Aorta (tissue), 5 donors: ENCODE measurements at regions not wholly inside any gene's neighbourhood (a gene's known extent, or its start where the extent isn't known, plus 50 kb on each side); places are given as distances from the start of the nearest gene placed in this dataset.
A peak's percentile ranks its signal among the peaks of the same experiment; 100 is the strongest.
"Not testable (repeated sequence)": the region's sequence is repeated elsewhere in the genome, so short reads cannot be mapped to it uniquely, and the experiment has no call there.

Experiments
- ATAC-seq: fragments of 200-7000 bp; cut with Tn5 transposase; one replicate; pipeline ENCODE4 v1.9.1; 2022; ENCODE audit warnings: moderate library complexity; ENCODE audit not compliant: low FRiP score
- DNase-seq, 2 donors: peaks; one replicate each; pipeline ENCODE4 v3.0.0-alpha.2; 2020
- H3K27ac ChIP-seq, 2 donors: one replicate each; pipeline ENCODE4 v1.5.1; 2013; ENCODE audit warnings: low read length in 2 of 2, mild to moderate bottlenecking in 2 of 2, moderate library complexity in 2 of 2, control low read depth in 1 of 2, inconsistent platforms in 1 of 2, low read depth in 1 of 2
- H3K27me3 ChIP-seq, 2 donors: one replicate each; pipeline ENCODE4 v1.6.1; 2013; ENCODE audit warnings: control low read depth in 1 of 2, low read length in 1 of 2, mild to moderate bottlenecking in 1 of 2, moderate library complexity in 1 of 2; ENCODE audit not compliant: insufficient read depth in 2 of 2, control insufficient read depth in 1 of 2
- H3K36me3 ChIP-seq, 2 donors: one replicate each; pipeline ENCODE4 v1.6.1; 2013; ENCODE audit warnings: control low read depth in 1 of 2, low read length in 1 of 2, mild to moderate bottlenecking in 1 of 2; ENCODE audit not compliant: insufficient read depth in 2 of 2, control insufficient read depth in 1 of 2
- H3K4me1 ChIP-seq, 2 donors: one replicate each; pipeline ENCODE4 v1.6.1; 2013; ENCODE audit warnings: low read length in 2 of 2, control low read depth in 1 of 2, mild to moderate bottlenecking in 1 of 2, moderate library complexity in 1 of 2; ENCODE audit not compliant: insufficient read depth in 2 of 2, control insufficient read depth in 1 of 2
- H3K4me3 ChIP-seq, 2 donors: one replicate each; pipeline ENCODE4 v1.5.1; 2013; ENCODE audit warnings: low read length in 2 of 2, control low read depth in 1 of 2, mild to moderate bottlenecking in 1 of 2
- H3K9me3 ChIP-seq: one replicate; pipeline ENCODE4 v1.6.1; 2013; ENCODE audit warnings: mild to moderate bottlenecking, low read length; ENCODE audit not compliant: control insufficient read depth
- WGBS, 2 donors: extraction: QIAGEN DNeasy Blood & Tissue Kit; methylation state at CpG; one replicate each; pipeline ENCODE4 v1.1.7; 2013; 5-methylcytosine and 5-hydroxymethylcytosine counted together
- intact Hi-C, 2 donors: fragments of 100-400 bp; cut with DNase I; formaldehyde crosslinking; loops; one replicate each; pipeline versions ENCODE4 v1.14.2 to v1.15.0; 2022
- donor health status: healthy with polysubstance abuse.
- donor health status: Bipolar disorder and iron deficiency.
- donor health status: DM: no; HTN: no; CAD: no.
- donor health status: DM: no; HTN: no; CAD: no.
- donor health status: DM: yes; HTN: yes; CAD: no.

GRCh38 chr18:8989017-8989416 is 113.5 kb upstream of the NDUFV2 start:
- Histone ChIP-seq H3K36me3 (no peaks in the 10 kb centered on the region), H3K4me1 (peaks cover 0 to 2% of the 10 kb centered on the region in 2 donors), H3K27me3 (no peaks in the 10 kb centered on the region), H3K27ac (no peak overlapping the region), H3K4me3 (no peak overlapping the region), H3K9me3 (no peaks in the 10 kb centered on the region)
- intact Hi-C loops: loop anchor here in 1 of 2 donors (2.0 kb wide), 2 partner anchors 292 to 334 kb away; no protein-coding TSS in a partner anchor
- ATAC-seq (no peak), DNase-seq (no peak)
- WGBS, 2 donors: 80 to 92% methylated on average over 5 of the region's 5 CpGs

- Histone ChIP-seq H3K27me3 (no peaks in the 10 kb centered on the region), H3K4me3 (no peak overlapping the region), H3K4me1 (peaks cover 0 to 2% of the 10 kb centered on the region in 2 donors), H3K9me3 (no peaks in the 10 kb centered on the region), H3K36me3 (no peaks in the 10 kb centered on the region), H3K27ac (no peak overlapping the region)
- ATAC-seq: no peak
- intact Hi-C loops: loop anchor here in 1 of 2 donors (2.0 kb wide), 2 partner anchors 293 to 335 kb away; no protein-coding TSS in a partner anchor
- DNase-seq: no peak
- WGBS, 2 donors: 91 to 92% methylated on average over 10 of the region's 10 CpGs
Measured at GRCh38 chr18:8989855-8990254, 112.6 kb upstream of the NDUFV2 start.

GRCh38 chr18:8990276-8991031 is 112.0 kb upstream of the NDUFV2 start:
- Histone ChIP-seq H3K4me3 (no peak overlapping the region), H3K4me1 (peaks cover 0 to 2% of the 10 kb centered on the region in 2 donors), H3K27ac (no peak overlapping the region), H3K9me3 (no peaks in the 10 kb centered on the region), H3K36me3 (no peaks in the 10 kb centered on the region), H3K27me3 (no peaks in the 10 kb centered on the region)
- WGBS, 2 donors: 56 to 60% methylated on average over 27 of the region's 27 CpGs
- DNase-seq (no peak), ATAC-seq (peak; percentile 49)
- intact Hi-C loops: no loop called here

- Histone ChIP-seq H3K27me3 (no peaks in the 10 kb centered on the region), H3K9me3 (no peaks in the 10 kb centered on the region), H3K4me3 (no peak overlapping the region), H3K36me3 (no peaks in the 10 kb centered on the region), H3K27ac (no peak overlapping the region), H3K4me1 (peaks cover 0 to 2% of the 10 kb centered on the region in 2 donors)
- no peak for ATAC-seq
- intact Hi-C loops: no loop called here
- WGBS, 2 donors: 4 to 18% methylated on average over 2 of the region's 2 CpGs
- DNase-seq: no peak
Measured at GRCh38 chr18:8991155-8991554, 111.3 kb upstream of the NDUFV2 start.

GRCh38 chr18:8992500-8992899 is 110.0 kb upstream of the NDUFV2 start:
- intact Hi-C loops, H3K4me3 ChIP-seq, H3K36me3 ChIP-seq, H3K4me1 ChIP-seq, ATAC-seq, H3K27me3 ChIP-seq, DNase-seq, H3K9me3 ChIP-seq, H3K27ac ChIP-seq: not testable (repeated sequence)
- WGBS, 2 donors: 96% methylated on average over 4 of the region's 4 CpGs

GRCh38 chr18:8994603-8995002 is 107.9 kb upstream of the NDUFV2 start:
- intact Hi-C loops: no loop called here
- ATAC-seq (no peak), DNase-seq (no peak)

GRCh38 chr18:8995096-8995495 is 107.4 kb upstream of the NDUFV2 start:
- DNase-seq (no peak), ATAC-seq (no peak)
- WGBS, 2 donors: 57 to 77% methylated on average over 3 of the region's 3 CpGs
- Histone ChIP-seq H3K27ac (no peak overlapping the region), H3K4me3 (no peak overlapping the region), H3K9me3 (no peaks in the 10 kb centered on the region), H3K36me3 (no peaks in the 10 kb centered on the region), H3K4me1 (peaks cover 0 to 1% of the 10 kb centered on the region in 2 donors), H3K27me3 (no peaks in the 10 kb centered on the region)
- intact Hi-C loops: no loop called here

More at GRCh38 chr18:8994603-8995002, 107.9 kb upstream of the NDUFV2 start:
- Histone ChIP-seq H3K4me1 (peaks cover 0 to 1% of the 10 kb centered on the region in 2 donors), H3K4me3 (no peak overlapping the region), H3K27ac (no peak overlapping the region), H3K27me3 (no peaks in the 10 kb centered on the region), H3K36me3 (no peaks in the 10 kb centered on the region), H3K9me3 (no peaks in the 10 kb centered on the region)
- WGBS, 2 donors: 42 to 59% methylated on average over 2 of the region's 2 CpGs

GRCh38 chr18:8996771-8997432 is 105.6 kb upstream of the NDUFV2 start:
- ATAC-seq: no peak
- no peak for DNase-seq
- Histone ChIP-seq H3K4me1 (peaks cover 0 to 6% of the 10 kb centered on the region in 2 donors), H3K27me3 (no peaks in the 10 kb centered on the region), H3K9me3 (no peaks in the 10 kb centered on the region), H3K36me3 (no peaks in the 10 kb centered on the region), H3K27ac (no peak overlapping the region), H3K4me3 (no peak overlapping the region)
- WGBS, 2 donors: 87 to 89% methylated on average over 3 of the region's 3 CpGs
- intact Hi-C loops: no loop called here

- ATAC-seq (no peak), DNase-seq (no peak)
- H3K4me3 ChIP-seq: no peak overlapping the region
- intact Hi-C loops: no loop called here
- H3K27ac ChIP-seq: no peak overlapping the region
- no peaks in the 10 kb centered on the region for H3K27me3 ChIP-seq
- H3K36me3 ChIP-seq: no peaks in the 10 kb centered on the region
- H3K4me1 ChIP-seq: peaks cover 0 to 6% of the 10 kb centered on the region in 2 donors
- 75 to 78% methylated on average over 5 of the region's 5 CpGs for WGBS, 2 donors
- H3K9me3 ChIP-seq: no peaks in the 10 kb centered on the region
Measured at GRCh38 chr18:8997634-8998033, 104.9 kb upstream of the NDUFV2 start.
